PC-9 (cell line): ENCODE measurements at regions not wholly inside any gene's neighbourhood (a gene's known extent, or its start where the extent isn't known, plus 50 kb on each side); places are given as distances from the start of the nearest gene placed in this dataset.

Source experiments
- BruUV-seq: library from RNA; stranded (reverse); fragments of 400-500 nt; replicated peaks from 2 replicates; lab custom pipeline; 2021; lab: Mats Ljungman, UMichigan
- CTCF ChIA-PET: fragments of 300-600 bp; sonication (Branson Sonifier 250); formaldehyde crosslinking; loops from one replicate; lab custom pipeline; 2022; ENCODE audit warnings: antibody characterized with exemption; lab: Charles Lee
- POLR2A ChIA-PET: fragments of 300-600 bp; sonication (Branson Sonifier 250); formaldehyde crosslinking; loops from one replicate; lab custom pipeline; 2022; ENCODE audit warnings: antibody characterized with exemption; ENCODE audit not compliant: unreplicated experiment; lab: Charles Lee
- DNase-seq, 2 experiments: peaks; one replicate each; pipeline versions ENCODE4 v3.0.0 to v3.0.0-alpha.2; 2015 to 2022; ENCODE audit warnings: mixed read lengths in 1 of 2
- H2AFZ ChIP-seq: fragments of 200-600 bp; sonication (generic); 2 replicates; pipeline ENCODE4 v1.8.1; 2017; ENCODE audit warnings: antibody characterized with exemption
- H3F3A ChIP-seq: fragments of 200-600 bp; sonication (generic); 2 replicates; pipeline ENCODE4 v1.8.1; 2017; ENCODE audit warnings: antibody characterized with exemption, mild to moderate bottlenecking, low read depth; ENCODE audit not compliant: insufficient read depth
- H3K27ac ChIP-seq: fragments of 200-600 bp; sonication (generic); 2 replicates; pipeline ENCODE4 v1.6.1; 2016; ENCODE audit warnings: mixed run types
- H3K27me3 ChIP-seq: fragments of 200-600 bp; sonication (generic); 2 replicates; pipeline ENCODE4 v1.6.1; 2016; ENCODE audit warnings: low read depth, mixed run types; ENCODE audit not compliant: insufficient read depth
- H3K36me3 ChIP-seq: fragments of 200-600 bp; sonication (generic); 2 replicates; pipeline ENCODE4 v1.6.1; 2016; ENCODE audit warnings: low read depth, mixed run types
- H3K4me1 ChIP-seq: fragments of 200-600 bp; sonication (generic); replicated peaks from 2 replicates; pipeline ENCODE4 v1.6.1; 2016; ENCODE audit warnings: mixed run types; ENCODE audit not compliant: insufficient read depth
- H3K4me2 ChIP-seq: fragments of 200-600 bp; sonication (generic); 2 replicates; pipeline ENCODE4 v1.6.1; 2017; ENCODE audit warnings: mixed run types
- H3K4me3 ChIP-seq: fragments of 200-600 bp; sonication (generic); 2 replicates; pipeline ENCODE4 v1.6.1; 2016; ENCODE audit warnings: mixed run types
- H3K79me2 ChIP-seq: fragments of 200-600 bp; sonication (generic); 2 replicates; pipeline ENCODE4 v1.6.1; 2017; ENCODE audit warnings: low read depth, mixed run types
- H3K9me2 ChIP-seq: fragments of 200-600 bp; sonication (generic); 2 replicates; pipeline ENCODE4 v1.8.1; 2017; ENCODE audit warnings: mild to moderate bottlenecking; ENCODE audit not compliant: insufficient read depth
- H3K9me3 ChIP-seq: fragments of 200-600 bp; sonication (generic); 2 replicates; pipeline ENCODE4 v1.8.1; 2016; ENCODE audit warnings: low read depth; ENCODE audit not compliant: insufficient read depth
- H4K20me1 ChIP-seq: fragments of 200-600 bp; sonication (generic); 2 replicates; pipeline ENCODE4 v1.8.1; 2017; ENCODE audit not compliant: insufficient read depth
- CTCF ChIP-seq: fragments of 200-600 bp; sonication (generic); conservative IDR thresholded peaks from 2 replicates; pipeline ENCODE4 v1.6.1; 2017; ENCODE audit warnings: mixed run types, antibody characterized with exemption, mild to moderate bottlenecking, moderate library complexity
- EZH2 ChIP-seq: fragments of 200-600 bp; sonication (generic); IDR thresholded peaks from 2 replicates; pipeline ENCODE4 v1.8.0; 2017; ENCODE audit warnings: antibody characterized with exemption, low read depth
- intact Hi-C: fragments of 100-400 bp; cut with micrococcal nuclease; formaldehyde crosslinking; loops from one replicate; pipeline ENCODE4 v1.10.0; 2022; ENCODE audit not compliant: unreplicated experiment

- Histone ChIP-seq H3K27me3 (no peaks in the 10 kb centered on the region), H3K9me3 (no peaks in the 10 kb centered on the region; the same call in 1 of the 2 replicates), H3K4me3 (no peak overlapping the region), H3K79me2 (no peaks in the 10 kb centered on the region), H3F3A (no peaks in the 10 kb centered on the region), H3K4me2 (no peak overlapping the region), H3K36me3 (no peaks in the 10 kb centered on the region), H4K20me1 (no peaks in the 10 kb centered on the region), H2AFZ (no peak overlapping the region), H3K9me2 (no peaks in the 10 kb centered on the region), H3K4me1 (no peaks in the 10 kb centered on the region), H3K27ac (no peak overlapping the region)
- CTCF ChIA-PET: no interaction called here
- no peak for TF ChIP-seq EZH2
- TF ChIP-seq CTCF: no peak
- no TSS peak for BruUV-seq
- POLR2A ChIA-PET: no interaction called here
- no peak for DNase-seq
- intact Hi-C loops: no loop called here
These were observed 167.7 kb upstream of the KCNJ16 start for GRCh38 chr17:69907132-69907847.

- Histone ChIP-seq H3K4me2 (no peak overlapping the region), H3F3A (no peaks in the 10 kb centered on the region), H3K27me3 (no peaks in the 10 kb centered on the region), H3K4me1 (no peaks in the 10 kb centered on the region), H3K36me3 (no peaks in the 10 kb centered on the region), H4K20me1 (no peaks in the 10 kb centered on the region), H2AFZ (no peak overlapping the region), H3K9me2 (no peaks in the 10 kb centered on the region), H3K79me2 (no peaks in the 10 kb centered on the region), H3K9me3 (no peaks in the 10 kb centered on the region; the same call in 1 of the 2 replicates), H3K4me3 (no peak overlapping the region), H3K27ac (no peak overlapping the region)
- no peak for DNase-seq
- ChIA-PET CTCF (no interaction called here), POLR2A (no interaction called here)
- no peak for TF ChIP-seq EZH2
- TF ChIP-seq CTCF: no peak
- BruUV-seq: no TSS peak
- intact Hi-C loops: no loop called here
These were observed 166.2 kb upstream of the KCNJ16 start for GRCh38 chr17:69908626-69909368.

- BruUV-seq: no TSS peak
- ChIA-PET POLR2A (no interaction called here), CTCF (no interaction called here)
- intact Hi-C loops: no loop called here
- Histone ChIP-seq H3K4me3 (no peak overlapping the region), H3K9me2 (no peaks in the 10 kb centered on the region), H3K27me3 (no peaks in the 10 kb centered on the region), H3F3A (no peaks in the 10 kb centered on the region), H3K27ac (no peak overlapping the region), H3K9me3 (no peaks in the 10 kb centered on the region; the same call in 1 of the 2 replicates), H3K4me2 (no peak overlapping the region), H2AFZ (no peak overlapping the region), H3K4me1 (no peaks in the 10 kb centered on the region), H3K36me3 (no peaks in the 10 kb centered on the region), H3K79me2 (no peaks in the 10 kb centered on the region), H4K20me1 (no peaks in the 10 kb centered on the region)
- DNase-seq: no peak
- TF ChIP-seq CTCF (no peak), EZH2 (no peak)
These were observed 165.6 kb upstream of the KCNJ16 start for GRCh38 chr17:69909389-69909788.
